Stimulated activated CD8-positive, alpha-beta memory T cell treated with anti-CD3 and anti-CD28 coated beads, Interleukin-4, amount 100 ng/mL, for 1 hour (primary cell): ENCODE measurements at regions not wholly inside any gene's neighbourhood (a gene's known extent, or its start where the extent isn't known, plus 50 kb on each side); places are given as distances from the start of the nearest gene placed in this dataset.
"Not testable (repeated sequence)": the region's sequence is repeated elsewhere in the genome, so short reads cannot be mapped to it uniquely, and the experiment has no call there.

Experiments used
- DNase-seq, 2 donors: peaks; one replicate each; pipeline ENCODE4 v3.0.0-alpha.2; 2020; ENCODE audit warnings: low read depth in 2 of 2, low spot score in 1 of 2

DNA sequence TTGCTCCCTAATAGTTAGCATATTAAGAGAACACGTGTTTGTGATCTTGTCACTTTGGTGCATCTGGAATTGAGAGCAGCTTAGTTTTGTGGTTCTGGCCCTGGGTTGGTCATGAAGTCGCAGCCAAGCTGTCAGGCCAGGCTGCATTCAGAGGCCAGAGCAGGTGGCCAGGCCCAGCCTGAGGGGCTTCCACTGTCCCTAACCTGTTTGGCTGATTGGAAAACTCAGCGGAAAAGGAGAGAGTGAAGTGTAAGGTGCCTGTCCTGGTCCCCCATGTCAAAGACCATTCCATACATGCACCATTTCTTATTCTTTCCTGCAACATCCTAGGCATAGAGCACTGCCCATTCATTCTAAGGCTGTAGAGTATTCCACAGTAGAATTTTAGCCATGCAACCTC is 111.5 kb upstream of the IGLL5 start:
- no peak for DNase-seq

DNA sequence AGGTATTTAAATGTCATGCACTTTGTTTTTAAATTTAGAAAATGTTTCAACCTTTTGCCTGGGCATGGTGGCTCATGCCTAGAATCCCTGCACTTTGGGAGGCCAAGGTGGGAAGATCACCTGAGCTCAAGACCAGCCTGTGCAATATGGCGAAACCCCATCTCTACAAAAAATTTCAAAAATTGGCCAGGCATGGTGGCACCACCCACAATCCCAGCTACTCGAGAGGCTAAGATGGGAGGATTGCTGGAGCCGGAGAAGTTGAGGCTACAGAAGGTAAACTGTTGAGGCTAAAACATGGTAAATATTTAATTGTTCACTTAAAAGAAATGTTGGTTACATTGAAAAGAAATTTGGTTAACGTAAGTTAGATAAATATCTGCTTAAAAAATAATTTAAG is 108.4 kb upstream of the IGLL5 start:
- DNase-seq: no peak

DNA sequence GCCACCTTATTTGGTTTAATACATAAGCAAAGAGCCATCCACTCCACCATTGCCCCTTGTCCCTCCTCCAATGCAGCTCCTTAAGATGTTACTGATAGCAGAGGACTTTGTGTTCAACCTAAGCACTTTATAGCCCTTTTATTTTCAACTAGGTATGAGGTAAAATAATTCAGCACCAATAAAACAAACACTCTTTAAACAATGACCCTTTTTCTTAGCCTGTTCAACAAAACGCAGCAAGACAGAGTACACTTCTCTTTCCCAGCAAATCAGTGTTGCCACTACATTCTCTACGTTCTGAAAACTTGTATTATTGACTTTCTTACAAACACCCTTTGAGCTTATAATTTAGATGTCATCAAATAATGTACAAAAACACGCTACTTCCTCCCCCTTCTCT is 104.0 kb upstream of the IGLL5 start:
- DNase-seq: no peak

DNA sequence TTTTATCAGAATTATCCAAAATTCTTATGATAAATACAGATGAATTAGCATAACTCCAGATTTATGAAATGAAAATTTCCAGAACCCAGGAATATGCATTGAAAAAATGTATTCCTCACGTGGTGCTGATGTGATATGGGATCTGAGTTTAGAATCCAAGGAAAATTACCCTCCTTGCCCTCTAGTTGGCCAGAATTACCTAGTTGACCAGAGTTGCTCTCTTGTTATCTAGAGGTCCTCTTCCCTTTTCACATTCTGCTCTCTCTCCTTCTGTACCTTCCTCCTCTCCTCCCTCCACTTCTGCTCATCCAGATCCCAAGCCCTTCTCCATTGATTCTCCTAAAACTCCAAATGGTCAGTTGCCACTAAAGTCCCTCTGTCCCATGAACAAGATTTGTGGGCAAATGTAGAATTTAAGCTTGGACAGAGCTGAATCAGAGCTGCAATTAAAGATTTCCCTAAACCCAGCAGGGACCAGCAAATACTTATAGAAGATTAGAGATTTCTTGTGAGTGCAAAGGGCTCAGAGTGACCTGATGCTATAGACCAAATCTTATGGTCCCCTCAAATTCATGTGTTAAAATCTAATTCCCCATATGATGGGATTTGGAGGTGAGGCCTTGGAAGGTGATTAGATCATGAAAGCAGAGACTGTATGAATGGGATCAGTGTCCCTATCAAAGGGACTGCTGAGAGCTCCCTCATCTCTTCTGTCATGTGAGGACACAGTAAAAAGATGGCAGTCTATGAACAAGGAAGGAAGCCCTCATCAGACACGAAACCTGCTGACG is 103.2 kb upstream of the IGLL5 start:
- DNase-seq: no peak

DNA sequence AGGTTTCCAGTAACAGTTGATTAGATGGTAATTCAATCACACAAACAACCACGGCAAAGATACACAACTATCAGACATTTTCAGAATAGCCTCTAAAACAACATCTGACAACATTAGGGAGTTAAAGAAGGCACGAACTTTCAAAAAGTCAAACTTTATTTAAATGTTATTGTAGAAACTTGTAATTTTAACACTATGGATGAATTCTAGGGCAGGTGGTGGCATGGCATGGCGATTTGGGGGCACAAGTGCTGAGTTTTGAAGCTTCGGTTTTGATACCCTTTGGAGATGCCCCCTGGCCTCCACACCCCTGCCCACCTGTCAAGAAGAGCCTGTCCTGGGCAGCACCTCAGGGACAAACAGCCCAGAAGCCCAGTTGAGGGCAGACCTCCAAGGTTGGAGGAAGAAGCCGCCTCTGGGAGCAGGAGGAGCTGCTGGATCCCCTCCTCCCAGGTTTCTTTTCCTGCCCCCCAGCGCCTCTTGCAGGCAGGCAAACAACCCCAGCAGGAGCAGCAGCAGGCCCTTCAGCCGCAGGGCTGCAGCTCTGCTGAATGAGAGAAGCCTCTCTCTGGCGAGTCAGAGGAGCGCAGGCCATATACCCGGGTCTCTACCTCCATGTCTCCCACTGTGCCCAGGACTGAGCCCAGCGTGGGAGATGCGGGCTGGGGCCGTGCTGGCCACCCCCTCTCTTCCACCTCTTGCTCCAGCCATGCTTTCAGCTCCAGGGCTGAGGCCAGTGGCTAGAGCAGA is 102.1 kb upstream of the IGLL5 start:
- no peak for DNase-seq

DNA sequence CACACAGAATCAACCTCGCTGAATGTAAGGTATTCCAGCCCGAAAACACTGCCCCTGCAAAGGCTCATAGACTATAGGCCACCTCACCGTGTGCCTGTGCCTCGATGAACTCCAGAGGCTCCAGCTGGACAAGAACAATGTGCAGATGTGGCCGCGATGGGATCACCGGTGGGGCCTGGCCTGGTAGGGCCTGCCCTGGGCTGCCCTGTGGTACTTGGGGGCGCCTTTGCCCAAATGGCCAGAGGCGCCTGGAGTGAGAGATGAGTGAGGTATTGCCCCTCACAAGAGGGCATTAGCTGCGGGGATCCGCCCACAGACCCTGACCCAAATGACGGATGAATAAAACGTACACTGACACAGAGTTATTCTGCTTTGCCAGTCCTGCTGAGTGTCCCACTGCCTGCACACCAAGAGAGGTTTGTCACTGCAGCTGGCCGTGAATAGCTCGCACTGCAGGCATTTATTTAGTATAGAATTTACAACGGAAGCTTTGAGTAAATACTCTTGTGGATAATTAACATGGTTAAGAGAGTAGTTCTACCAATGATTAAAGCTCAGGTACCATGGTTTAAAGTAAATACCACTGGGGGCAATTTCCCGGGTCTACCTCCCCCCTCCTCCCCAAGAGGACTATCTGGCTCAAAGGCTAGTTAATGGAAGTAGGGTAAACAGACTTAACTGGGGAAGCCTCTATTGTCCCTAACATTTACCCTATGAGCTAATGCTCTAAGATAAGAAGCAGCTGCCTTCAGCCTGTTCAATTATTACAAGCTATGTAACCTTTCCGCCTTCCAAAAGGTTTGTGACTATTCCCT is 101.1 kb upstream of the IGLL5 start:
- no peak for DNase-seq

DNA sequence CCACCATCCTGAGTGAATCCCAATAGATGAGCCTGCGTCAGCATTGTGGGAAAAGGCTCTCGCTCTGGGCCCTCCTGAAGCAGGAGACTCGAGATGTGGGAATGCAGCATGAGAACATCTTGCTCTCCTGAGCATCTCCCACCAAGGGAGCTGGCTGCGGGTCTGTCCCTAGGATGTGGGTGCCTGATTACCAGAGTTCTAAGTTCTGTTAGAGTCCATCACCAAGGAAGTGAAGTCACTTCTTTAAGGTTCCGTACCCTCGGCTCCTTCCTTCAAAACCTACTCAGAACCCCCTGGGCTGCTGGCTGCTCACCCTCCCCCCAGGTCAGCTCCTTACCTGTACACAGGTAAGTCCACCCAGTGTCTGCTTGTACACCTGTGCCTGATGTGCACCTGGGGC is 100.5 kb upstream of the IGLL5 start:
- no peak for DNase-seq

DNA sequence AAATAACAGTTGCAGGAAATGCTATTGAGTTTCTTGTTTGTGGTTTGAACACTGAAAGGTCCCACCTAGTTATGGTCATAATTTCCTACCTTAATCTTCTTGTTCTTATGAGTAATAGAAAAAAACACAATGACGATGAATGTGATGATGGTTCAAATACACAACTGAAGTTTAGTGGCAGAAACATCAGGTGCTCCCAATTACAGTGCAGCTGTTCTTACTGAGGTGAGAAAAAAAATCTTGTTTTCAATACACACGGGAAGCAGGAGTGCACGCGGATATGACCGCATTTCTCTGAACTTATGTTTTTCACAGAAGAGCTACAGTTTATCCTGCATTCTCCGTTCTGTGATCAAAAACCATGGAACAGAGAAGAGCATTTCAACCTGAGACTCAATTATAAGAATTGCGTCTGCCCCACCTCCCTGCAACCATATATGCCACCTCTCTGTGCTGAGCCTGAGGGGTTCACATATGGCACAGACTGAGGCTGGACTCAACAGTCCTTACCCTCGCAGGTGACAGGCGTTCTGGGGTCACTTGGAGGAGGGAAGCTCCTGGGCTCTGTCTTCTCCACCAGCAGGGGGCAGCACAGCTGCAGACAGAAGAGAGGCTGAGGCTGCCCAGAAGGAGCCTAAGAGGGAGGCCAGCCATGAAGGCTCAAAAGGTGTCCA is 99.7 kb upstream of the IGLL5 start:
- peak; percentile 29 to 40 for DNase-seq

DNA sequence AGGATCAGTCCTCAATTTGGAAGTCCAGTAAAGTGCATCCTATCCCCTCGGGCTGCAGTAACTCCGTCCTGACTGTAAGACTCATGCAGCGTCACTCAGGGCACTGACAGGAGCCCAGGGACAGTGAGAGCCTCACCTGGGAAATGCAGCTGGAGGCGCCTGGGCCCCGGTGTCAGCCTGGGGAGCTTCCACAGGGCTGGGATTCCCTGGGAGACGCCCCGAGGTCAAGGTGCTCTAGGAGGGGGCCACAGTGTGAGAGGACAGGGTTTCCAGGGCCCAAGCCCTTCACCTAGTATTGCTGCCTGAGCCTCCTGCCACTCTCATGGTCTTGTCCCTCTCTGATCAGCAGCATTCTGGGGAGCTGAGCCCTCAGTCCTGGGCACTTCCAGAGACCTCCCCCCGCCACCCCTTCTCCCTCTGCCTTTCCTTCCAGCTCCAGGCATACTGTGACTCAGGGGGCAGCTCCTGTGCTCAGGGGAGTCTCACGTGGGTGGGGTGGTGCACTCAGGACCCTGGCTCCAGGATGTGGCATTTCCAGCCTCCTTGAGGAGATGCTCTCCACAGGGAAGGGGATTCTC is 99.1 kb upstream of the IGLL5 start:
- DNase-seq: no peak

DNA sequence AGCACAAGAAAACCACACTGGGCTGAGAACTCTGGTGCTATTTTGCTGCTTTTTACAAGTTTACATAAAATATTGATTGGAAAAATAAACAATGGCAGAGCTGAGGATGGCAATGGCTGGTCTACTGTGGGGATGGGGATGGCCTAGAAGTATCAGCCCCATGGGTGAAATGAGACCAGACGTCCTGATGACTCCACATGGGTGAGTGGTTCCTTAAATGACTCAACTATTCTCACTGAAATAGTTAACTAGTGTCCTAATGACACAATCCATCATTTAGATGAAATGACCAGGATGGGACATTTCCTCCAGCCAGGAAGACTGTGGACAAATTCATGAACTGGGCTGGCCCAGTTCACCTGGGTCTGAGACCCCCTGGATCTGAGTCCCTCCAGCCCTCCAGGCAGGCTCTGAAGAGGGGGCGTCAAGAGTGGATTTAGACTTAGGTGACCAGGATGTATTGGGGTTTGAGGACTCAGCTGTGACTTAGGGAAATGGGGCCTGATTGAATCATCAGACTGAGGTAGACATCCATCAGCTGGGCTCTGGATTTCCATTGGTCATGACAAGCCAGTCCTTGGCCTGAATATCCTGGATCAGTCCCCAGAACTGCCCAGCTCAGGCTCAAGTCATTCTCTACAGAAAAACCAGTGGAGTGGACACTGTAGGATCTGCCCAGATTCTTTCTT is 98.2 kb upstream of the IGLL5 start:
- no peak for DNase-seq

DNA sequence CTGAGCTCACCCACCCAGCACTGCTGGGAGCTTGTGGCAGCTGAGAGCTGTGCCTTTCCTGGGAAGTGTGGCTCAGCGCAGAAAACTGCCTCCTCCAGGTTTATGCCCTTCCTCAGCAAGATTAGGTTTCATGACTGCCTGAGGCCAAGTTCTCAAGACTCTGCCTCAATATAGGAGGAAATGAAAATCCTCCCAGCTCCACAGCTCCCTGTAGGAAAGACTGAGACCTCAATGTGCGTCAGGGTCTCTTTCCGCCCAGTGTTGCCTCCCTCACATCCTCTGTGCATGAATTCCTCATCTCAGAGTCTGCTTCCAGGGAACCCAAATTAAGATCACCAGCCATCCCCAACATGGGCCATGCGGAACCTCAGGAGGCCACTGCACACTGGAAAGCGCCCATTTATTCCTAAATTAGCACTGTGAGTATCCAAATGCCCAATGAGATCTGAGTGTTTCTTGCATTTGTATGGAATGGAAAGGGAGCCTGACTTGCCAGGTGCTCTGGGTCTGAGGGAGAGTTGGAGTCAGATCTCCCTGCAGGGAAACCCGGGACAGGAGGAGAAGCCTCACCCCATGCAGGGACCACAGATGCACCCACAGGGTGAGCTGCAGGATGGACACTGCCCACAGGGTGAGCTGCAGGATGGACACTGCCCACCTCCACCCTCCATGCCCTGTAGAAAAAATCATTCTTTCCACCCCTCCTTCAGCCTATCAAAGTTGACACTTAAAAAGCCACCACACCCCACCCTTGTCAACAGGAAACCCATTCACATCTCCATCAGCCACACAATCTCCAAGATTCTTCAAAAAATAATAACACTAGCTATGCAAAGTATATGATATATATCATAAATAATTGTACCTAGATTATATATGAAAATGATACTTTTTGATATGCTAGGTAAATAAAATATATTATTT is 97.4 kb upstream of the IGLL5 start:
- no peak for DNase-seq

DNA sequence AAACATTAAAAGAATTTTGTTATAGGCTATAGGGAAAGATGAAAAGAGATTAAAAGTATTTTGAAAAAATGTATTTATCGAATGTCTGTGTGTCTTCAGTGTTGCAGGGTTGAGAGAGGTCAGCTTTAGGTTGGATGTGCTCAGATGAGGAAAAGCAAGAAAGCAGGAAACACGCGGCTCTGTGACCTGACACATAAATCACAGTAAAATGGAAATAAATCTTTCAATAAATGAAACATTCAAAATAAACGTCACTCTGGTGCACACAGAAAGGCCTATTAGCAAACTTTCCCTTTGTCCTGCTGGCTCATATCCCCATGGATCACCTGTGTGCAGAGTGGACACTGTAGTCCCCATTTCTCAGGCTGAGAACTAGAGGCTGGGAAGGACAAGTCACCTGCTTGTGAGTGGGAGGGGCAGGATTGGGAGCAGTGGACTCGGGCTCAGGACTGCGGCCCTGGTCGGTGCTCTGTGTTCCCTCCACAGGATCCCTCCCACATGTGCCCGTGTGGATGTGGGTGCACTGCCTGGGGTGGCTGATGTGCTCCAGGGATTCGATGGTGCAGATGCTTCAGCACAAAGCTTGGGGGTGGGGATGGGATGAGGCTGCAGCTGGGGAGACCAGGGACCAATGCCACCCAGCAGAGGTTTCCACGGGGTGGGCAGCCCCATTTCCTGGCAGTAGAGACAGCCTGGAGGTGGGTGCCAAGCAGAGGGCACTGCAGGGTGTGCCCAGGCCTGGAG is 96.0 kb upstream of the IGLL5 start:
- DNase-seq: no peak

DNA sequence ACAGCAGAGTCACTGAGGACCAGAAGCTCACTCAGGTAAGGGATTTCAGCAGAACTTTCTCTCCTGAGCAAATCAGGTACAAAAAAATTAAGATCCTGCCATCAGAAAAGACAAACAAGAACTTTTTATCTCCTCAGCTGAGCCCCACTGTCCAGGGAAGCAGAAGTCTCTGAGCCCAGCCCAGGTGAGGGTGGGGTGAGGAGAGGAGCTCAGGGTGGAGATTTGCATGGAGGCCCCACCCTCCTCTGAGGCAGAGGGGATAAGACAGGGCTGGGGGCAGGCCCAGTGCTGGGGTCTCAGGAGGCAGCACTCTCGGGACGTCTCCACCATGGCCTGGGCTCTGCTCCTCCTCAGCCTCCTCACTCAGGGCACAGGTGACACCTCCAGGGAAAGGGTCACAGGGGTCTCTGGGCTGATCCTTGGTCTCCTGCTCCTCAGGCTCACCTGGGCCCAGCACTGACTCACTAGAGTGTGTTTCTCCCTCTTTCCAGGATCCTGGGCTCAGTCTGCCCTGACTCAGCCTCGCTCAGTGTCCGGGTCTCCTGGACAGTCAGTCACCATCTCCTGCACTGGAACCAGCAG is 95.3 kb upstream of the IGLL5 start:
- not testable (repeated sequence) for DNase-seq

DNA sequence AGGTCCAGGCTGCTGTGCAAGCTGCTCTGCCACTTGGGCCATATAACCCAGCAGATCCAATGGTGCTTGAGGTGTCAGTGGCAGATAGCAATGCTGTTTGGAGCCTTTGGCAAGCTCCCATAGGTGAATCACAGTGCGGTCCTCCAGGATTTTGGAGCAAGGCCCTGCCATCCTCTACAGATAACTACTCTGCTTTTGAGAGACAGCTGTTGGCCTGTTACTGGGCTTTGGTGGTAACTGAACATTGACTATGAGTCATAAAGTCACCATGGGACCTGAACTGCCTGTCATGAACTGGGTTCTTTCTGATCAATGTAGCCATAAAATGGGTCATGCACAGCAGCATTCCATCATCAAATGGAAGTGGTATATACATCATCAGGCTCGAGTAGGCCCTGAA is 92.0 kb upstream of the IGLL5 start:
- not testable (repeated sequence) for DNase-seq

DNA sequence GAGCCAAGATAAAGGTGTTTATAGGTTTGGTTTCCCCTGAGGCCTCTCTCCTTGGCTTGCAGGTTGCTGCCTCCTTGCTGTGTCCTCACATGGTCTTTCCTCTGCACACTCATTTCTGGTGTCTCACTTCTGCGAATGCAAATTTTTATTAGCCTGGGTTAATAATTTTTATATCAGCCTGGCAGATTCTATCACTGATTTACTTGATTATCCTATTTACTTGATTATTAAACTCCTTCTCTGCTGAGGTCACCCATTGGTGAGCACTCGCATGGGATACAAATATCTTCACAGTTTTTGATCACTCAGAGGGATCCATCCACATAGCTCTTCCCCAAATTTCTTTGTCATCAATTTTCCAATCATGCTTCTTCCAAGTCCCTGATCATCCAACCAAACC is 90.9 kb upstream of the IGLL5 start:
- DNase-seq: no peak

DNA sequence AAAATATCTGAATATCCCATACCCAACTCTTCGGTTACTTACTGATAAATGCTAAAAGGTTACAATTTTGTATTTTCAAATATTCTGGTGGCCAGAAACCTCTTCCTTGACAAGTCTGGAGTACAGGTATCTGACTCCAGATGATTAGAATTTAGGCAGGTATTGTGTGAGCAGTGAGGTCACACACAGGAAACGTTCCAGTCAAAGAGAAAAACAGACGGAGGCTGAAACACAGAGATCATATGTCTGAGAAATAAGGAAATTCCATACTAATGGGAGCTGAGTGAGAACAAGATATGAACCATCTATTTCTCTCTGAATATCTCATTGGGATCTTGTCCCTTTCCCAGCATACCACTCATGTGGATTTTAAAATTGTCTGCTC is 89.4 kb upstream of the IGLL5 start:
- no peak for DNase-seq

DNA sequence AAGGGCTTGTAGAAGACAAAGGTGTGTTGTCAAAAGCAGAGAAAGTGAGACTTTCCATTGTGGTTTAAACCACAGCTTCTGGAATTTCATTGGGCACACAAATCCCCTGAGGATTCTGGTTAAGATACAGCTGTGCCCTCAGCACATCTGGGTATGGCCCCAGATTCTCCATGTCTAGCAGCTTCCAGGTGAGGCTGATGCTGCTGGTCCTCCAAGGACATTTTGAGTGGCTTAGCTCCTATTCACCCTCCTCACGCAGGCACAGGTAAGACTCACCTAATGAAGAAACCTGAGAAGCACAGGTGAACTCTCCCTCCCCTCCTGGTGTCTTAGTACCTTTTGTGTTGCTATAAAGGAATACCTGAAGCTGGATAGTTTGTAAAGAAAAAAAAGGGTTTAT is 88.9 kb upstream of the IGLL5 start:
- no peak for DNase-seq

DNA sequence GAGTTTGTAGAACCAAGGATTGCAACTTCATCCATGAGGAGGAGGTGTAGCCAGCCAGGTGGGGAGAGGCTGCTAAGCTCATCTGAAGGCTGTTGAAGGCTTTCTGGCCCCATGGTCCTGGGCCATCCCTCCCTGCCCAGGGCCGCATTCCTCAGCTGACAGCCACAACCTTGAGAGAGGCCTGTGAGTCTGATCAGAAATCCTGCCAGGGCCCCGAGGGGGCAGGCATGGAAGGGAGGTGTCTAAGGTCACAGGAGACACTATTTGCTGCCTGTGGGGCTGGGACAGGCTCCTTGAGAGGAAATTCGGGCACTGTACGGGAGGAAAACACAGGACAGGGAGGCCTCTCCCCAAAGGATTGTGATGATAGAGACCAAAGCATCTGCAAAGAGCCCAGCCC is 88.1 kb upstream of the IGLL5 start:
- DNase-seq: no peak
